ENCODE measurements at regions not wholly inside any gene's neighbourhood (a gene's known extent, or its start where the extent isn't known, plus 50 kb on each side); places are given as distances from the start of the nearest gene placed in this dataset.

DNA sequence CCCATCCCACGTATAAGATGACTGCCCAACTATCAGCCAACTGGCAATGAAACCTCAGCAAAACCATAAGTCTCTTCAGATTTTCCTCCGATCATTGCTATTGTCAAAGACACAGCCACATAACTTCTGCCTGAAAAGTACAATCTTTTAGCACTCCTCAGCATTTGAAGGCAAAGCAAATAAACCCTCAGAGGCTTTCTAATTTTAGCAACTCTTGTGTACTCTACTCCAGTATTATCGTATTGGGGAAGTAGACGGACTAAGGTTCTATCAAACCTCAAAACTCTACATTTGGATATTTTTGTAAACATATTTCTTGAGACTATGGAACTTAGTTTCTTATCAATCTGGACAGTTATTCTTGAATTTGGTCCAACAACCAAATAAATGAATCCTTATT is 1206.2 kb upstream of the NCAM2 start:
- TF ChIP-seq EZH2 (IDR thresholded peaks at IDR 0.05; ENCODE audit: insufficient read depth, poor library complexity, severe bottlenecking) (no peak), EZH2phosphoT487 (IDR thresholded peaks at IDR 0.05; ENCODE audit: insufficient read depth, low read depth) (no peak)
